ENCODE measurements at regions not wholly inside any gene's neighbourhood (a gene's known extent, or its start where the extent isn't known, plus 50 kb on each side); places are given as distances from the start of the nearest gene placed in this dataset.

DNA sequence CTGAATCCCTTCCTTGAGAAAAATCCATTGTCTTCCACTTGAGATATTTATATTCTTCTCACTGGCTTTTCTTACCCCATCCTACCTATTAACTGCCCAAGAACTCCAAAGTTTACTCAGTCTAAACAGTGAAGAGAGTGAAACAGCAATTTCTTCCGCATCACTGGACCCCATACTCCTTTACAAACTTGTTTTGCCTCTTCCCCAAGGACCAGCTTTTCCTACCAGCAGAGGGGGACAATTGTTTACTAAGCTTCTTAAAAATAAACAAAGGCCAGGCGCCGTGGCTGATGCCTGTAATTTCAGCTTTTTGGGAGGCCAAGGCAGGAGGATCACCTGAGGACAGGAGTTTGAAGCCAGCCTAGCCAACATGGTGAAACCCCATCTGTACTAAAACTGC, 52.0 kb downstream of the LRATD1 start:
- no peaks in the 10 kb centered on the region for H3K36me3 Mint-ChIP-seq
- H3K27me3 Mint-ChIP-seq = no peaks in the 10 kb centered on the region
- H3K4me3 Mint-ChIP-seq = no peak overlapping the region
- DNase-seq (no peak), ATAC-seq (ENCODE audit: low read depth in 2 of 2) (no peak)
- H3K4me1 Mint-ChIP-seq = no peaks in the 10 kb centered on the region
- peaks cover 0 to 8% (median 2%) of the 10 kb centered on the region in 7 donors for H3K9me3 Mint-ChIP-seq
- no peak overlapping the region for H3K27ac Mint-ChIP-seq

DNA sequence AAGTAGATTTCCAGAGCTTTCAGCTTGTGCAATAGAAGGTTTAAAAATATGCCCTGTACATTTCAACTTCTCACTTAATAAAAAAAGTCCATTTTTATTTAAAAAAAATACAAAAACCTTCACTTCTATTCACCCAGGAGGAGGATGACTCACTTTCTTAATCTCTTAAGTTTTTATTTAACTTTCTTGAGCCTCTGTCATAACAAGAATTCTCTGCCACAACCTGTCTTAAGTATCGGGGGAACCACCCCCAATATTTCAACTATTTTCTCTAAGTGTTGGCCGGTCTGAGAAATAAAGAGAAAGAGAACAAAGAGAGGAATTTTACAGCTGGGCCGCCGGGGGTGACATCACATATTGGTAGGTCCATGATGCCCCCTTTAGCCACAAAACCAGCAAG, 58.4 kb downstream of the LRATD1 start:
- Mint-ChIP-seq H3K27ac (no peak overlapping the region), H3K9me3 (peaks cover 4 to 28% (median 13%) of the 10 kb centered on the region in 7 donors), H3K4me3 (no peak overlapping the region), H3K4me1 (no peaks in the 10 kb centered on the region), H3K36me3 (no peaks in the 10 kb centered on the region), H3K27me3 (no peaks in the 10 kb centered on the region)
- DNase-seq (no peak), ATAC-seq (ENCODE audit: low read depth in 2 of 2) (no peak)

DNA sequence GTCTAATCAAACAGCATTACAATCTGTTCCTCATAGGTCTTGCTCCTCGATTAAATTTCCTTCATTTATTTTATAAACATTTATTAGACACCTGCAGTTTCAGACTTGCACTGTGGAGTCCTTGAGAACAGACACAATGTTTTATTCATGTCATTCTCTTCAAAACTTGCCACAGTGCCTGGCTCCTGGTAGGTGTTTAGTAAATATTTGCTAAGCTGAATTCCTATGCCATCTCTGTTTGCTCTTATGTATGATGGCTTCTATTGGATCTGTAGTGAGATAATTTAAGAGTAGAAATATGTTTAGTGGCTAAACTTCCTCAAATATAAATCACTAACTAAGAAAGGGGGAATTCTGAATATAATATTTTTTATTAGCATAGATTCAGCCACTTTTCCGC, 61.4 kb downstream of the LRATD1 start:
- Mint-ChIP-seq H3K9me3 (peaks cover 1 to 25% (median 14%) of the 10 kb centered on the region in 7 donors), H3K27ac (no peak overlapping the region), H3K27me3 (no peaks in the 10 kb centered on the region), H3K4me1 (no peaks in the 10 kb centered on the region), H3K36me3 (no peaks in the 10 kb centered on the region), H3K4me3 (no peak overlapping the region)
- ATAC-seq (ENCODE audit: low read depth in 2 of 2) (no peak), DNase-seq (no peak)

DNA sequence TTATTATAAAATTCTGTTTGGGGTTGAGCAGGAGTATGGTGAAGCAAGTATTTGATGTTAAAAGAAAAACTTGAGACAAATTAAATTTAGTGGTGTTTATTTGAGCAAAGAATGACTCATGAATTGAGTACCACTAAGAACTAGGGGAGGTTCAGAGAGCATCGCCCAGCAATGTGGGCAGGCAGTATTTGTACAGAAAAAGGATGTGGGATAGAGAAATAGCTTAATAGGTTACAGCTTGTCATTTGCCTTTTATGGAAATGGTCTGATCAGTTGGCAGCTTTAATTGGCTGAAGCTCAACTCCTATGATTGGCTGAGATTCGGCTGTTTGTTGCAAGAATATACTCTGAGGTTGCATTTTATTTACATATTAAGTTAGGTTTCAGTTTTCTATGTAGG, 68.2 kb downstream of the LRATD1 start:
- Mint-ChIP-seq H3K4me1 (no peaks in the 10 kb centered on the region), H3K9me3 (peaks cover 0 to 10% (median 3%) of the 10 kb centered on the region in 7 donors), H3K27me3 (no peaks in the 10 kb centered on the region), H3K27ac (no peak overlapping the region), H3K36me3 (no peaks in the 10 kb centered on the region), H3K4me3 (no peak overlapping the region)
- DNase-seq (no peak), ATAC-seq (ENCODE audit: low read depth in 2 of 2) (no peak)

DNA sequence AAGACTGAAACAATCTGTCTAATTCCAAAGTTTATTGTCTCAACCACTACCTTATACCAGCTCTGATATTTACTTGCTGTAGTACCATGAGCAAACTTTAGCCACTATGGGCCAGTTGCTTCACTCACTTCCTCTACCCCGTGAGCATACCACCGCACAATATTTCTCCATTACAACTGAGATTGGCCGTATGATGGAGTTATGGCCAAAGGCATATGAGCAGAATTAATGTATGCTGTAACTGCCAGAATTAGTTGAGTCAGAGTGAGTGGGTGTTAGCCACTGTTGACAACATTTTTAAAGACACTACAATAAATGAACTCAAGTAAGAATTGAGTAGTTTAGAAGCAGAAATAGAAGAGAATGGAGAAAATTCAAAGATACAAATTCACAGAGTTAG, 69.7 kb downstream of the LRATD1 start:
- no peak overlapping the region for H3K4me3 Mint-ChIP-seq
- H3K9me3 Mint-ChIP-seq = peaks cover 0 to 10% (median 1%) of the 10 kb centered on the region in 7 donors
- ATAC-seq (ENCODE audit: low read depth in 2 of 2) (no peak), DNase-seq (no peak)
- no peaks in the 10 kb centered on the region for H3K27me3 Mint-ChIP-seq
- no peaks in the 10 kb centered on the region for H3K36me3 Mint-ChIP-seq
- no peaks in the 10 kb centered on the region for H3K4me1 Mint-ChIP-seq
- H3K27ac Mint-ChIP-seq = no peak overlapping the region

DNA sequence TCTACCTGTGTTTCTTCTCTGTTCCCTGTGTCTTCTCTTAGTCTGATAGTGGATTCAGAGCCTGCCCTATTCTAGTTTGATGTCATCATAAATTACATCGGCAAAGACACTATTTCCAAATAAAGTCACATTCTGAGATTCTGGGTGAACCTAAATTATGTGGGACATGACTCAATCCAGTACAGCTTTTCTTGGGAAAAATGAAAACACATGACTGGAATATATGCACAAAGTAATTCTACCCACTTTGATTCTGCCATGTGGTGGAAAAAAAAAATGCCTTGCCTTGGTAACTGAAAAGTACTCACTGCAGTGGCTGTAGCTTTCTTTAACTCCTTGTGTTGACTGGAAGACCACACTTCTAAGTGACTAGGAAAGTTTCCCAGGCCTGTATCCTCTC, 73.7 kb downstream of the LRATD1 start:
- Mint-ChIP-seq H3K27me3 (no peaks in the 10 kb centered on the region), H3K4me3 (no peak overlapping the region), H3K4me1 (no peaks in the 10 kb centered on the region), H3K9me3 (peaks cover 0 to 8% (median 1%) of the 10 kb centered on the region in 7 donors), H3K27ac (no peak overlapping the region), H3K36me3 (no peaks in the 10 kb centered on the region)
- ATAC-seq (ENCODE audit: low read depth in 2 of 2) (no peak), DNase-seq (no peak)

DNA sequence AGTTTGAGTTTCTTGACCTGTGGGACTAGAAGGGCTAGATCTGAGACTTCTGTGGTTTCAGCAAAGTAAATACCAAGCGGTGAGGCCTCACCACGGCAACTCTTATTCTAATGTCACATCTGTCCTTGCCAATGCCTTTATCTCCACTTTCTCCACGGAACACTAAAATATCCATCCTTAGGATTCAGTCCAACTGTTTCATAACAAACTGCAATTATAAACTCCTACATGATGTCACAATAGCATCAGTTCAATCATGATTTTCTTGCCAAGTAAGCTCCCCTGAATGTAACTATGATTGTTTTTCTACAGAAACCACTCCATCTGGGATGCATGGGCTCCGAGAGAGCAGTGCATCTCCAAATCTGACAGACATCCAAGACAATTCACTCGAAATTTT, 79.6 kb downstream of the LRATD1 start:
- DNase-seq (no peak), ATAC-seq (ENCODE audit: low read depth in 2 of 2) (no peak)
- H3K36me3 Mint-ChIP-seq = no peaks in the 10 kb centered on the region
- H3K4me3 Mint-ChIP-seq = no peak overlapping the region
- H3K27ac Mint-ChIP-seq = no peak overlapping the region
- H3K9me3 Mint-ChIP-seq = peaks cover 0 to 5% (median 3%) of the 10 kb centered on the region in 7 donors
- no peaks in the 10 kb centered on the region for H3K4me1 Mint-ChIP-seq
- no peaks in the 10 kb centered on the region for H3K27me3 Mint-ChIP-seq

DNA sequence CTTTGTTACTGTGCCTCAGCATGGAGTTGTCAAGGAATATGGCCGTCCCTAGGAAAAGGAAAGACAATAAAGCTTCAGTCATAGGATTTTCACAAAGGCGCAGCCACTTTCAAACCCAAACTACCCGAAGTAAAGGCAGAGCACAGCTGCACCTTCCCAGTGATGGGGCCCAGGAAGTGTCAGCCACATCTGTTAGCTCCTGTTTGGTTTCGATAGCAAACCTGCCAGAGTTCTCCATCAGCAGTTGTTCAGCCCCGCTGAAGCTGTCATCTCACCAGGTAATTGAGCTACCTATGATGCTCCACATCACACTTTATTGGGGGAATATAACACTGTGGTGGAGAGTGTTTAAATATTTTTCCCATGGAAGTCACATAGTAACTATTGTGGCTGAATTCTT, 80.7 kb downstream of the LRATD1 start:
- Mint-ChIP-seq H3K4me1 (no peaks in the 10 kb centered on the region), H3K9me3 (peaks cover 0 to 5% (median 3%) of the 10 kb centered on the region in 7 donors), H3K27ac (no peak overlapping the region), H3K36me3 (no peaks in the 10 kb centered on the region), H3K4me3 (no peak overlapping the region), H3K27me3 (no peaks in the 10 kb centered on the region)
- ATAC-seq (ENCODE audit: low read depth in 2 of 2) = no peak
- DNase-seq = no peak

DNA sequence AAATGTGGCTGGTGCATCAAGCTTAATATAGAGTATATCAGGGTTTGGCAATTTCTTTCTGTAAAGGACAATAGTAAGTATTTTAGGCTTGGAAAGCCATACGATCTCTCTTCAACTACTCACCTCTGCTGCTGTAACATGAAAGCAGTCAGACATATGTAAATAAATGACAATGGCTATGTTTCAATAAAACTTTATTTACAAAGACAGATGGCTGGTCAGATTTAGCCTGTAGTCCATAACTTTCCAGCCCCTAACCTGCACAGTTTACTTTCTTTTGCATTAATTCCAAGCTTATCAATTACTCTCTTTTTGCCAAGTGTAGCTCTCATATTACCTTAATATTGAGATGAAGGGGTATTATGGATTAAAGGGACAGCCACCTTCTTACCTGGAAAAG, 83.1 kb downstream of the LRATD1 start:
- Mint-ChIP-seq H3K4me3 (no peak overlapping the region), H3K27ac (no peak overlapping the region), H3K9me3 (peaks cover 0 to 5% (median 5%) of the 10 kb centered on the region in 7 donors), H3K4me1 (no peaks in the 10 kb centered on the region), H3K27me3 (no peaks in the 10 kb centered on the region), H3K36me3 (no peaks in the 10 kb centered on the region)
- no peak for ATAC-seq (ENCODE audit: low read depth in 2 of 2)
- no peak for DNase-seq

DNA sequence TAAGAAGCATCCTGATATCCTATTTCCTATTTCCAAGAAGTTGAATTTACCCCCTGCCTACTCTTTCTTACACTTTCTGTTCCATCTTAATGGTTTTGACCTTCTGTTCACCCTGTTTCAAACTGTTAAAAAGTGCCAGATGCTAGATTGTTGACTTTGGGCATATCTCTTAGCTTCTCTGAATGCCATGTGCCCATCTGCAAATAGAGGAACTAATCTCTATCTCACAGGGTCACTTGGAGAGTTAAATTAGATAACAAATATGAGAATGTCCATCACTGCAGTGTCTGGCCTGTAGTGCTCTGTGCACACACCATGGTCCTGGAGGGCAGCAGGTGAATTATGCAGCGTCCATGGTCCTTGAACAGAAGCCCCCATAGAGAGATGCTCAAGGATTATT, 83.8 kb downstream of the LRATD1 start:
- Mint-ChIP-seq H3K9me3 (peaks cover 0 to 5% (median 5%) of the 10 kb centered on the region in 7 donors), H3K4me3 (no peak overlapping the region), H3K27me3 (no peaks in the 10 kb centered on the region), H3K4me1 (no peaks in the 10 kb centered on the region), H3K27ac (no peak overlapping the region), H3K36me3 (no peaks in the 10 kb centered on the region)
- no peak for ATAC-seq (ENCODE audit: low read depth in 2 of 2)
- no peak for DNase-seq

DNA sequence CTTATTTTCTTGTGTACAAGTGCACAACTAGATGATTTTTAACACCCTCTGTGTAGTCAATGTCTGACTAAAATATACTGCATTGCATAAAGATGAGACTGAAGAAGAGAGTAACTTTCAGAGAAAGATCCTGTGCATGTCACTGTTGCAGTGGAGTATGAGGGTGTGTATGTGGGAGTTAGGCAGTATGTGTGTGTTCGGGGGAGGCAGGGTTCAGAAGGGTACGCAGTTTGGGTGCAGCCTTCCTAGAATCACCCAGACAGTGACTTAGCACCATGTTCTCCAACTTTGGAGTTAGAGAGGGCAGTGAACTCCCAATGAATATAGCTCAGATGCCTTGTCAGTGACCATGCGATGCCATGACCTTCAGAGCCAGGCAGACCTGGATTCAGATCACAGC, 84.6 kb downstream of the LRATD1 start:
- DNase-seq (no peak), ATAC-seq (ENCODE audit: low read depth in 2 of 2) (no peak)
- no peaks in the 10 kb centered on the region for H3K4me1 Mint-ChIP-seq
- H3K27me3 Mint-ChIP-seq = no peaks in the 10 kb centered on the region
- no peaks in the 10 kb centered on the region for H3K36me3 Mint-ChIP-seq
- H3K27ac Mint-ChIP-seq = no peak overlapping the region
- peaks cover 0 to 5% (median 4%) of the 10 kb centered on the region in 7 donors for H3K9me3 Mint-ChIP-seq
- H3K4me3 Mint-ChIP-seq = no peak overlapping the region

DNA sequence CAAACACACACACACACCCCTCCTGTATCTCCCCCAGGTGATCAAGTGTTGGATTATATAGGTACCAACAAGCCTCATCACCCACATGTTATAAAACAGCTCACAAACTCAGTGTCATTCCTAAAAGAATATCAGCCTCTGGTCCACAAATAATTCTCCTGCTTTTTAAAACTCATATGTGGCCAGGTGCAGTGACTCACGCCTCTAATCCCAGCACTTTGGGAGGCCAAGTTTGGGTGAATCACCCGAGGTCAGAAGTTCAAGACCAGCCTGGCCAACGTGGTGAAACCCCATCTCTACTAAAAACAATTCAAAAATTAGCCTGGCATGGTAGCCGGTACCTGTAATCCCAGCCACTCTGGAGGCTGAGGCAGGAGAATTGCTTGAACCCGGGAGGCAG, 87.8 kb downstream of the LRATD1 start:
- no peaks in the 10 kb centered on the region for H3K36me3 Mint-ChIP-seq
- no peaks in the 10 kb centered on the region for H3K27me3 Mint-ChIP-seq
- no peaks in the 10 kb centered on the region for H3K4me1 Mint-ChIP-seq
- ATAC-seq (ENCODE audit: low read depth in 2 of 2) = no peak
- no peak overlapping the region for H3K4me3 Mint-ChIP-seq
- H3K9me3 Mint-ChIP-seq = peaks cover 0 to 6% (median 3%) of the 10 kb centered on the region in 7 donors
- DNase-seq = no peak
- no peak overlapping the region for H3K27ac Mint-ChIP-seq

DNA sequence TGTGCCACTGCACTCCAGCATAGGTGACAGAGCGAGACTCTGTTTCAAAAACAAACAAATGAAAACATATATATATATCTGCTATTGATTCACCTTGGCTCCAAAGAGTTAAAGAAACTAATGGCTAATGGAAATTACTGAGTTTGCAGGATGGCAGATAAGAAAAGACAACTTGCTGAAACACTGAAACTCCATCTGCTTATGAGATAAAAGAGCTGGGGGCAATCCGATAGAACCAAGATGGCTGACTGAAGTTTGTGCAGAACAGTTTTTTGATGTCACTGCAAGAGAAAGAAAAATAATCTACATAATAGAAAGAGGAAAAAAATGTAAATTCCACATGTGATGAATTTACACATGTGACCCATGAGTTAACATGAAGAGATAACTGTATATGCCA, 88.2 kb downstream of the LRATD1 start:
- peaks cover 0 to 6% (median 3%) of the 10 kb centered on the region in 7 donors for H3K9me3 Mint-ChIP-seq
- DNase-seq = no peak
- no peak overlapping the region for H3K27ac Mint-ChIP-seq
- H3K36me3 Mint-ChIP-seq = no peaks in the 10 kb centered on the region
- H3K4me1 Mint-ChIP-seq = no peaks in the 10 kb centered on the region
- H3K27me3 Mint-ChIP-seq = no peaks in the 10 kb centered on the region
- ATAC-seq (ENCODE audit: low read depth in 2 of 2) = no peak
- H3K4me3 Mint-ChIP-seq = no peak overlapping the region

DNA sequence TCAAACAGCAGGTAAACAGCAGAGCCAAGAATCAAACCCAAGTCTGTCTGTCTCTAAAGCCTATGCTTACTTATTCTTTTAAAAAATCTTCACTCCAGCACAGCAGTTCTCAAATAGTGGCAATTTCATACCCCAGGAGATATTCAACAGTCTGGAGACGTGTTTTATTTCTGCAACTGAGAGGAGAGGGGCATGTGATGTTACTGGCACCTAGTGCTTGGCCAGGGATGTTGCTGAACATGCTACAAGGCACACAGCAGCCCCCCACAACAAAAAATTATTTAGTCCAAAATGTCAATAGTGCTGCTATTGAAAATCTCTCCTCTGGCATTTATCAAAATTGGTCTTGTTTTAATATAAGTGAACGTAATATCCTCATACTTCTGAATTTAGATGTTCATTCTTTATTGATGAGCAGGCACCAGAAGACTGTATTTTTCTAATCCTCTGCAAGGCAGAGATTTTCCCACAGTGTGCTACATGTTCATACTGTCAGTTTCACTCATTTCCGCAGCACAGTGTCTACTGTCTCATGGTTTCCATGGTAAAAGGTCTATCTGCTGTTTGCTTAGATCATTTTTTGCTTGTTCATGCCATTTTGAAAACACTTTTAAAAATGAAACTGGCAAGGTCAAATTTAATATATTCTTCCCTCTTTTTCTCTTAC, 90.5 kb downstream of the LRATD1 start:
- Mint-ChIP-seq H3K27me3 (no peaks in the 10 kb centered on the region), H3K4me1 (no peaks in the 10 kb centered on the region), H3K9me3 (peaks cover 0 to 6% (median 3%) of the 10 kb centered on the region in 7 donors), H3K36me3 (no peaks in the 10 kb centered on the region), H3K27ac (no peak overlapping the region), H3K4me3 (no peak overlapping the region)
- ATAC-seq (ENCODE audit: low read depth in 2 of 2) = no peak
- DNase-seq = no peak

DNA sequence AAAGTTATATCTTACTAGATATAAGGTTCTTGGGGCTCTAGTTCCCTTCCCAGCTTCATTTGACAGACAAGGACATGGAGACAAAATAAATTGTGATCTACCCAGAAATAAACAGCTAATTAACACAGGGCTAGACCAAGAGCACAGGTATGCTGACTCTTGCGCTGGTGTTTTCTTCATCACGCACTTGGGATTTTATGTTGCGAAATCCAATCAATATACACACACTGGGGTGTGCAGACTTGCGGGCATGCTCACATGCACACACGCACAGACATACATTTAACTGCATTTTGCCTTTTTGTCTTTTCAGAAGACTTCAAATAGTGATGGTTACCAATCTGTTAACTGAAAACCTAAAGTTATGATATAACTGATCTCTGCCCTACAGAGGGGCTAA, 91.2 kb downstream of the LRATD1 start:
- Mint-ChIP-seq H3K9me3 (peaks cover 0 to 7% (median 3%) of the 10 kb centered on the region in 7 donors), H3K27ac (no peak overlapping the region), H3K36me3 (no peaks in the 10 kb centered on the region), H3K27me3 (no peaks in the 10 kb centered on the region), H3K4me1 (no peaks in the 10 kb centered on the region), H3K4me3 (no peak overlapping the region)
- DNase-seq = no peak
- no peak for ATAC-seq (ENCODE audit: low read depth in 2 of 2)
